ENCODE measurements at regions not wholly inside any gene's neighbourhood (a gene's known extent, or its start where the extent isn't known, plus 50 kb on each side); places are given as distances from the start of the nearest gene placed in this dataset.

DNA sequence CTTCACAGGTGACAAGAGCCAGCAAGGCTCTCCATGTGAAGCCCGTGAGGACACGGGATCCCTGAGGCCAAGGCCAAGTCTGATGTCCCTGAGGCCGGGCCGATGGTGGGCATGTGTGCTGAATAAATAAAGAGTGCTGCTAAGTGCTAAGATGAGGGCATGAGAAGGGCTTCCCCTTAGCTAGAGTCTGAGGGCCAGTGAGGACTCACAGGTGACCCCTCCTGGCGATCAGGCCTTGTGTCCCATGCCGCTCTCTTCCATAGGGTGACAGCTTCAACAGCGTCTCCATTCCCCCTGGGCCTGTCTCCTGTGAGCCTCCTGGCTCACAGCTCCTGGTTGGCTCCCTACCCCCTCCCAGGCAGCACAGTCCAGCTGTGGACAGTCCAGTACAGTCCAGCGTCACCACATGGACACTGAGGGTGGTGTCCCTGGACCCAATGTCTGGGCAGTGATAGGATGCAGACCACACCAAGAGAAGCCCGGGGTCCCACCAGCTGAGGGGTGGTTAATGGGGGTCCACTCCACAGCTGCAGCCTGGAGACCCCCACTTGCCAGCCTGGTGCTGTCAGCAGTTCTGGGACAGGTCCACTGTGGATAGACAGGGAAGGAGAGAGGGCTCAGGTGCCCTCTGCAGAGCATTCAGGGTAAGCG lies 1033.2 kb downstream of the TBC1D22A start:
- no peak overlapping the region for H3K4me2 ChIP-seq (ENCODE audit: low read depth, low read length)
- no peak overlapping the region for H3K27ac ChIP-seq (ENCODE audit: low read length)
- H3K9me2 ChIP-seq (replicated peaks; ENCODE audit: insufficient read depth, low read length) = no peaks in the 10 kb centered on the region
- H3K9me3 ChIP-seq (replicated peaks; ENCODE audit: insufficient read depth, low read length) = no peaks in the 10 kb centered on the region
- H3K27me3 ChIP-seq (replicated peaks; ENCODE audit: insufficient read depth, low read length) = no peaks in the 10 kb centered on the region
- no peaks in the 10 kb centered on the region for H3K36me3 ChIP-seq (replicated peaks; ENCODE audit: insufficient read depth, low read length)
- TF ChIP-seq, protein P1, sequence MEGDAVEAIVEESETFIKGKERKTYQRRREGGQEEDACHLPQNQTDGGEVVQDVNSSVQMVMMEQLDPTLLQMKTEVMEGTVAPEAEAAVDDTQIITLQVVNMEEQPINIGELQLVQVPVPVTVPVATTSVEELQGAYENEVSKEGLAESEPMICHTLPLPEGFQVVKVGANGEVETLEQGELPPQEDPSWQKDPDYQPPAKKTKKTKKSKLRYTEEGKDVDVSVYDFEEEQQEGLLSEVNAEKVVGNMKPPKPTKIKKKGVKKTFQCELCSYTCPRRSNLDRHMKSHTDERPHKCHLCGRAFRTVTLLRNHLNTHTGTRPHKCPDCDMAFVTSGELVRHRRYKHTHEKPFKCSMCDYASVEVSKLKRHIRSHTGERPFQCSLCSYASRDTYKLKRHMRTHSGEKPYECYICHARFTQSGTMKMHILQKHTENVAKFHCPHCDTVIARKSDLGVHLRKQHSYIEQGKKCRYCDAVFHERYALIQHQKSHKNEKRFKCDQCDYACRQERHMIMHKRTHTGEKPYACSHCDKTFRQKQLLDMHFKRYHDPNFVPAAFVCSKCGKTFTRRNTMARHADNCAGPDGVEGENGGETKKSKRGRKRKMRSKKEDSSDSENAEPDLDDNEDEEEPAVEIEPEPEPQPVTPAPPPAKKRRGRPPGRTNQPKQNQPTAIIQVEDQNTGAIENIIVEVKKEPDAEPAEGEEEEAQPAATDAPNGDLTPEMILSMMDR (IDR thresholded peaks at IDR 0.05; ENCODE audit: low read length) = no peak
- TF ChIP-seq EZH2phosphoT487 (IDR thresholded peaks at IDR 0.05; ENCODE audit: low read length) (no peak), EZH2 (optimal IDR thresholded peaks at IDR 0.05; ENCODE audit: low read depth, low read length) (no peak)
- H3K79me2 ChIP-seq (ENCODE audit: low read length) = no peaks in the 10 kb centered on the region
- no peak overlapping the region for H2AFZ ChIP-seq (ENCODE audit: low read length)
- no peak for DNase-seq
- H3K4me1 ChIP-seq (ENCODE audit: low read length) = no peaks in the 10 kb centered on the region
- no peak overlapping the region for H3K4me3 ChIP-seq (ENCODE audit: low read length)
- no peaks in the 10 kb centered on the region for H4K20me1 ChIP-seq (ENCODE audit: insufficient read depth, low read length)
- H3F3A ChIP-seq (ENCODE audit: insufficient read depth, low read length) = no peaks in the 10 kb centered on the region
- H3K9ac ChIP-seq (ENCODE audit: low read length) = no peak overlapping the region

DNA sequence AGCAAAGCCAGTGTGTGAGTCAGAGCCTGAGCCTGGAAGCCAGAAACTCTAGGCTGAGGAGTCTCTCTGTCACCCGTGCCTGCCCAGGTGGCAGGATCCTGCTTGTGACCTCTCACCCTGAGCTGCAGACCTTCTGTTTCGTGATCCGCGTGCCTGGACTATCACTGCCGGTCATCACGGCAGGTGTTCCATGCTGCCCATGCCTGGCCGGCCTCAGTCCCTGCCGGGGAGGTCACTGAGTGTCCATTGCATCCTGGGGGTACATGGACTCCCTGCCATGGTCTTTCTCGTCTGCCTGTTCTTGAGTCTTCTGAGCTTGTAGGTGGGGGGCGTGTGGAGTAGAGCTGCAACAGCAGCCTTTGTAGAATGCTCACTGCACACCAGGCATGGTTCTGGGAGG lies 1032.4 kb downstream of the TBC1D22A start:
- DNase-seq = no peak
- Histone ChIP-seq H4K20me1 (ENCODE audit: insufficient read depth, low read length) (no peaks in the 10 kb centered on the region), H3K27me3 (replicated peaks; ENCODE audit: insufficient read depth, low read length) (no peaks in the 10 kb centered on the region), H3K4me2 (ENCODE audit: low read depth, low read length) (no peak overlapping the region), H3K79me2 (ENCODE audit: low read length) (no peaks in the 10 kb centered on the region), H3K36me3 (replicated peaks; ENCODE audit: insufficient read depth, low read length) (no peaks in the 10 kb centered on the region), H3K9me3 (replicated peaks; ENCODE audit: insufficient read depth, low read length) (no peaks in the 10 kb centered on the region), H2AFZ (ENCODE audit: low read length) (no peak overlapping the region), H3F3A (ENCODE audit: insufficient read depth, low read length) (no peaks in the 10 kb centered on the region), H3K27ac (ENCODE audit: low read length) (no peak overlapping the region), H3K9me2 (replicated peaks; ENCODE audit: insufficient read depth, low read length) (no peaks in the 10 kb centered on the region), H3K4me3 (ENCODE audit: low read length) (no peak overlapping the region), H3K4me1 (ENCODE audit: low read length) (no peaks in the 10 kb centered on the region), H3K9ac (ENCODE audit: low read length) (no peak overlapping the region)
- TF ChIP-seq EZH2phosphoT487 (IDR thresholded peaks at IDR 0.05; ENCODE audit: low read length) (no peak), EZH2 (optimal IDR thresholded peaks at IDR 0.05; ENCODE audit: low read depth, low read length) (no peak)
- TF ChIP-seq, protein P1 (IDR thresholded peaks at IDR 0.05; ENCODE audit: low read length) = no peak

DNA sequence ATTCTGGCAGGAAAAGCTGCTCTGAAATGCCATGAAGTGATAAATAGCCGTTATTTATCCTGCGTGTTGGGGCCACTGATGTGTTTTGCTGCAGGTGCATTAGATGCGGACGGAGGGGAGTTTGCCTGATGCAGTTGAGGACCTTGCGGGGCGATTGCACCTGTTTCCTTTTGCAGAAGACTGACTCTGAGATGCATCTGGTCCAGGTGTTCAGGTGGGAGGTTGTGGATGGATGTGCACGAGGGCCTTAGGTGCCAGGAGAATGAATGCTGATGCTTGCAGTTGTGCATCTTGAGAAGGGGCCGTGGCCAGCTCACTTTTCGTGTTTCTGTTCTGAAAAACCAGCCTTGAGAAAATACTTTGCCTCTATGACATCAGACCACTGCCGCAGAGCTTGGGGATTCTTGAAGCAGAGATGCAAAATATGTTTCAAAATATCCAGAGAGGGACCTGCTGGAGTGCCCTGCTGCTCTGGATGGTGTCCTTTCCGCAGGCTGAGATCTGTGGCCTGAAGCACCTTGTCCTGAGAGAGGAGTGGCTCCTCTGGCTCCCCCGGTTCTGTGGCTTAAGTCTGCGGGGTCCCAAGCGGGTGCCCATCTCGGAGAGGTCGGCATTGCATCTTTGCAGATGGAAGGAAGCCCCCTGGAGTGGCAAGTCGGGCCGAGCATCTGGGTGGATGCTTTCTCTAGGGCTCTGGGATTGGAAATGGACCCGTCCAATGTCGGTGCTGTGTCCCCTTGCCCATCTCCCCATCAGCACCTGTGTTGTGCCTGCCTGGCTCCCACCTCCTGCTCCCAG lies 1031.1 kb downstream of the TBC1D22A start:
- Histone ChIP-seq H3K27me3 (replicated peaks; ENCODE audit: insufficient read depth, low read length) (no peaks in the 10 kb centered on the region), H3K9me3 (replicated peaks; ENCODE audit: insufficient read depth, low read length) (no peaks in the 10 kb centered on the region)

More for the DNA sequence above, 1031.1 kb downstream of the TBC1D22A start:
- DNase-seq = no peak
- H3K9ac ChIP-seq (ENCODE audit: low read length) = no peak overlapping the region
- H3K27ac ChIP-seq (ENCODE audit: low read length) = no peak overlapping the region
- H3K4me2 ChIP-seq (ENCODE audit: low read depth, low read length) = no peak overlapping the region
- H3K9me2 ChIP-seq (replicated peaks; ENCODE audit: insufficient read depth, low read length) = no peaks in the 10 kb centered on the region
- no peaks in the 10 kb centered on the region for H3K4me1 ChIP-seq (ENCODE audit: low read length)
- H3K79me2 ChIP-seq (ENCODE audit: low read length) = no peaks in the 10 kb centered on the region
- H3K36me3 ChIP-seq (replicated peaks; ENCODE audit: insufficient read depth, low read length) = no peaks in the 10 kb centered on the region
- no peak overlapping the region for H2AFZ ChIP-seq (ENCODE audit: low read length)
- no peak overlapping the region for H3K4me3 ChIP-seq (ENCODE audit: low read length)
- no peaks in the 10 kb centered on the region for H4K20me1 ChIP-seq (ENCODE audit: insufficient read depth, low read length)
- TF ChIP-seq, protein P1 (IDR thresholded peaks at IDR 0.05; ENCODE audit: low read length) = no peak
- no peaks in the 10 kb centered on the region for H3F3A ChIP-seq (ENCODE audit: insufficient read depth, low read length)

Measured in MM.1S (cell line).